ENCODE measurements at regions not wholly inside any gene's neighbourhood (a gene's known extent, or its start where the extent isn't known, plus 50 kb on each side); places are given as distances from the start of the nearest gene placed in this dataset.

DNA sequence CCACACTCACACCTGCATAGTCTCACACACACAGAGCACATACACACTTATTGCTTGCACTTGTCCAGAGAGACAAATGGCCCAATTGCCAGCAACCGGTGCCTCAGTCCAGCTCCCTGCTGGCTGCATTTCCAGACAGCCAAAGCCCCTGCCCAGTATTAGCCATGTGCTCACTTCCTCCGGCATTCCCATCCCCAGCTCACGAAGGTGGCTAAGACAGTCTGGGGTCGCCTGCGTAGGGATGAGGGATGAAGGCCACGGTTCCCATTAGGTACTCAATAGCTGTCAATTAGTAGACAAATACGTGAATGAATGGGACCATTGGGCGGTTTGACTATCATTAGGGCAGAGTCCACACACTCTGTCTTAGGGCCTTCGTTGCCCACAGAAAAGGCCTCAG, 146.8 kb upstream of the EGLN3 start:
- no peak for DNase-seq
- Histone ChIP-seq H3K27me3 (ENCODE audit: insufficient read depth, low read depth, severe bottlenecking) (no peaks in the 10 kb centered on the region), H3K9me3 (ENCODE audit: severe bottlenecking) (no peaks in the 10 kb centered on the region), H3K27ac (no peak overlapping the region), H3K4me3 (ENCODE audit: low read depth, low read length) (no peak overlapping the region), H3K36me3 (no peaks in the 10 kb centered on the region)
- TF ChIP-seq, protein P1, sequence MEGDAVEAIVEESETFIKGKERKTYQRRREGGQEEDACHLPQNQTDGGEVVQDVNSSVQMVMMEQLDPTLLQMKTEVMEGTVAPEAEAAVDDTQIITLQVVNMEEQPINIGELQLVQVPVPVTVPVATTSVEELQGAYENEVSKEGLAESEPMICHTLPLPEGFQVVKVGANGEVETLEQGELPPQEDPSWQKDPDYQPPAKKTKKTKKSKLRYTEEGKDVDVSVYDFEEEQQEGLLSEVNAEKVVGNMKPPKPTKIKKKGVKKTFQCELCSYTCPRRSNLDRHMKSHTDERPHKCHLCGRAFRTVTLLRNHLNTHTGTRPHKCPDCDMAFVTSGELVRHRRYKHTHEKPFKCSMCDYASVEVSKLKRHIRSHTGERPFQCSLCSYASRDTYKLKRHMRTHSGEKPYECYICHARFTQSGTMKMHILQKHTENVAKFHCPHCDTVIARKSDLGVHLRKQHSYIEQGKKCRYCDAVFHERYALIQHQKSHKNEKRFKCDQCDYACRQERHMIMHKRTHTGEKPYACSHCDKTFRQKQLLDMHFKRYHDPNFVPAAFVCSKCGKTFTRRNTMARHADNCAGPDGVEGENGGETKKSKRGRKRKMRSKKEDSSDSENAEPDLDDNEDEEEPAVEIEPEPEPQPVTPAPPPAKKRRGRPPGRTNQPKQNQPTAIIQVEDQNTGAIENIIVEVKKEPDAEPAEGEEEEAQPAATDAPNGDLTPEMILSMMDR (IDR thresholded peaks at IDR 0.05; ENCODE audit: low read depth, low read length) = no peak

DNA sequence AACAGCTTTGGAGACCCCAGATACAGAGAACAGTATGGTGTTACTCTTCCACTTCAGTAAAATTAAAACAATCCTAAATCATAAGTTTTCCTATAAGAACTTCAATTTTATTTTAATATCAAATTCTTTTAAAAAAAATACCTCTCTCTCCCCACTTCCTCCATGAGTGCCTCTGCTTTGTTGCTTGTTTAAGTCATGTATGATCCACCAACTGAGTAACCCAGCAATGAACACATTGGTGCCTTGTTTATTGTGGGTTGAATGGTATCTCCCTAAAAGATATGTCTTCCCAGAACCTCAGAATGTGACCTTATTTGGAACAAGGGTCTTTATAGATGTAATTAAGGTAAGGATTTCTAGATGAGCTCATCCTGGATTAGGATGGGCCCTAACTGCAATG, 143.5 kb upstream of the EGLN3 start:
- Histone ChIP-seq H3K9me3 (ENCODE audit: severe bottlenecking) (no peaks in the 10 kb centered on the region), H3K27me3 (ENCODE audit: insufficient read depth, low read depth, severe bottlenecking) (no peaks in the 10 kb centered on the region), H3K36me3 (no peaks in the 10 kb centered on the region), H3K27ac (no peak overlapping the region), H3K4me3 (ENCODE audit: low read depth, low read length) (no peak overlapping the region)
- TF ChIP-seq, protein P1 (IDR thresholded peaks at IDR 0.05; ENCODE audit: low read depth, low read length) = no peak
- no peak for DNase-seq

DNA sequence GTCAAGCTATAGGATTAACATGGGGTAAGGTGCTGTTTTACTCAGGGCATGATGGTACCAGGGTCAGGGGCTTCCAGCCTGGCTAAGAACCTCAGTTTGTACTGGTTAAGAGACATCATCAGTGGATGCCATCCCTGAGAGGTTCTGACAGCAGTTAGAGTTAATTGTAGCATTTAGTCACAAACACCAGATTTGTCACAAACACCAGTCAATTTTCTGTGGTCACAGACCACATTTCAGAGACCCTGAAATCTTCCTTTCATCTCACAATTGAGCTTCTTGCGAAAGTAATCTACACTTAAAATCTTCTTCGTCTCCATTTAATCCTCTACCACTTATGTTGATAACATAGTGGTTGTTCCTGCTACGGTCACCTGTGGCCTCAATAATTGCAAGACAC, 143.0 kb upstream of the EGLN3 start:
- TF ChIP-seq, protein P1 (IDR thresholded peaks at IDR 0.05; ENCODE audit: low read depth, low read length) = no peak
- Histone ChIP-seq H3K36me3 (no peaks in the 10 kb centered on the region), H3K27ac (no peak overlapping the region), H3K9me3 (ENCODE audit: severe bottlenecking) (no peaks in the 10 kb centered on the region), H3K27me3 (ENCODE audit: insufficient read depth, low read depth, severe bottlenecking) (no peaks in the 10 kb centered on the region), H3K4me3 (ENCODE audit: low read depth, low read length) (no peak overlapping the region)
- no peak for DNase-seq

DNA sequence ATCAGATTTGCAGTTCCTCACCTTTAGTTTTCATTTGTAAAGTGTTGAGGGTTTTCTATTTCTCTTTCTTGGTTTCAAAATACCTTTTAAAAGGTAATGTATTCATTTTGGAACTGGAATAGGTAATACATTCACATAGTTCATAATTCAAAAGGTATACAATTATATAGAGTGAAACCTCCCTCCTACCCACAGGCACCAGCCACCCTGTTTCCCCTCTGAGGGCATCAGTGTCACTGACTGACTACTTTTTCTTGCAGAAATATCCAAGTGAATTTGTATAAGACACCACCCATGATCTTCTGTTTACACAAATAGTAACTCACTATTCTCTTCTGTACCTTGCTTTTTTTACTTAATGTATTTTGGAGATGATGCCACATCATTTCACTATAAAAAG, 139.6 kb upstream of the EGLN3 start:
- H3K9me3 ChIP-seq (ENCODE audit: severe bottlenecking) = no peaks in the 10 kb centered on the region
- TF ChIP-seq, protein P1 (IDR thresholded peaks at IDR 0.05; ENCODE audit: low read depth, low read length) = no peak

DNA sequence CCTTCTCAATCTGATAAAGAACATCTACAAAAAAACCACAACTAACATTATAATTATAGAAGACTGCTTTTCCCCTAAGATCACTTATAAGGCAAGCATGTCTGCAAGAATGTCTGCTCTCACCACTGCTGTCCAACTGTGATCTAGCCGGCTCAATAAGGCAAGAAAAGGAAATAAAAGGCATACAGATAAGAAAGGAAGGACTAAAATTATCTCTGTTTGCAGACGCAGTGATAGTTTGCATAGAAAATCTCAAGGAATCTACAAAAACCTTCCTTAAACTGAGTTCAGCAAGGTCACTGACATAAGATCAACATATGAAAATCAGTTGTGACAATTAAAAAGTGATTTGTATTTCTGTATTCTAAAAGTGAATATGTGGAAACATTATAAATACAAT, 138.0 kb upstream of the EGLN3 start:
- TF ChIP-seq, protein P1 (IDR thresholded peaks at IDR 0.05; ENCODE audit: low read depth, low read length) = no peak
- H3K9me3 ChIP-seq (ENCODE audit: severe bottlenecking) = no peaks in the 10 kb centered on the region
- no peak overlapping the region for H3K4me3 ChIP-seq (ENCODE audit: low read depth, low read length)
- H3K27ac ChIP-seq = no peak overlapping the region
- H3K36me3 ChIP-seq = no peaks in the 10 kb centered on the region
- H3K27me3 ChIP-seq (ENCODE audit: insufficient read depth, low read depth, severe bottlenecking) = no peaks in the 10 kb centered on the region
- DNase-seq = no peak

More for the DNA sequence above, 139.6 kb upstream of the EGLN3 start:
- DNase-seq = no peak
- no peaks in the 10 kb centered on the region for H3K36me3 ChIP-seq
- no peaks in the 10 kb centered on the region for H3K27me3 ChIP-seq (ENCODE audit: insufficient read depth, low read depth, severe bottlenecking)
- H3K27ac ChIP-seq = no peak overlapping the region
- no peak overlapping the region for H3K4me3 ChIP-seq (ENCODE audit: low read depth, low read length)

DNA sequence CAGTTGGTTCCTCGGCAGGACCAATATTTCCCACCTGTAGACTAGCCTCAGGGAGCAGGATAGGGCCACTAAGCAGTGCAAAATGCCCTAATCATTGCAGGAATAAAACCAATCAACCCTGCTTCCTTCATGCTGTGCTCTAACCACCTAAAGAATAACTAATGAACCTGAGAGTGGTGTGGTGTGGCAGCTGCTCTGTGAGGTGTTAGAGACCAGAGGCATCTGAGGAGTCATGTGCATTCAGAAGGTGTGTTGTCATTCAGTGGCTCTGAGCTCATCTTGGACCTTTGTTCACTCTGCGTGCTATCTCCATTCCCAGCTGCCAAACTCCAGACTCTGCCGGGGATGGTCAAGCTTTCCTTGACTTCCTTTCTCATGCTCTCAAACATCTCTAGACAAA, 136.7 kb upstream of the EGLN3 start:
- H3K27ac ChIP-seq = no peak overlapping the region
- H3K27me3 ChIP-seq (ENCODE audit: insufficient read depth, low read depth, severe bottlenecking) = no peaks in the 10 kb centered on the region
- TF ChIP-seq, protein P1 (IDR thresholded peaks at IDR 0.05; ENCODE audit: low read depth, low read length) = no peak
- no peak overlapping the region for H3K4me3 ChIP-seq (ENCODE audit: low read depth, low read length)
- no peak for DNase-seq
- no peaks in the 10 kb centered on the region for H3K36me3 ChIP-seq
- no peaks in the 10 kb centered on the region for H3K9me3 ChIP-seq (ENCODE audit: severe bottlenecking)
